ENCODE measurements at regions not wholly inside any gene's neighbourhood (a gene's known extent, or its start where the extent isn't known, plus 50 kb on each side); places are given as distances from the start of the nearest gene placed in this dataset.

GRCh38 chr5:155914766-155915165 is 412.2 kb upstream of the SGCD start:
- TF ChIP-seq, protein P1, sequence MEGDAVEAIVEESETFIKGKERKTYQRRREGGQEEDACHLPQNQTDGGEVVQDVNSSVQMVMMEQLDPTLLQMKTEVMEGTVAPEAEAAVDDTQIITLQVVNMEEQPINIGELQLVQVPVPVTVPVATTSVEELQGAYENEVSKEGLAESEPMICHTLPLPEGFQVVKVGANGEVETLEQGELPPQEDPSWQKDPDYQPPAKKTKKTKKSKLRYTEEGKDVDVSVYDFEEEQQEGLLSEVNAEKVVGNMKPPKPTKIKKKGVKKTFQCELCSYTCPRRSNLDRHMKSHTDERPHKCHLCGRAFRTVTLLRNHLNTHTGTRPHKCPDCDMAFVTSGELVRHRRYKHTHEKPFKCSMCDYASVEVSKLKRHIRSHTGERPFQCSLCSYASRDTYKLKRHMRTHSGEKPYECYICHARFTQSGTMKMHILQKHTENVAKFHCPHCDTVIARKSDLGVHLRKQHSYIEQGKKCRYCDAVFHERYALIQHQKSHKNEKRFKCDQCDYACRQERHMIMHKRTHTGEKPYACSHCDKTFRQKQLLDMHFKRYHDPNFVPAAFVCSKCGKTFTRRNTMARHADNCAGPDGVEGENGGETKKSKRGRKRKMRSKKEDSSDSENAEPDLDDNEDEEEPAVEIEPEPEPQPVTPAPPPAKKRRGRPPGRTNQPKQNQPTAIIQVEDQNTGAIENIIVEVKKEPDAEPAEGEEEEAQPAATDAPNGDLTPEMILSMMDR (IDR thresholded peaks at IDR 0.05): no peak
- TF ChIP-seq, protein P2, sequence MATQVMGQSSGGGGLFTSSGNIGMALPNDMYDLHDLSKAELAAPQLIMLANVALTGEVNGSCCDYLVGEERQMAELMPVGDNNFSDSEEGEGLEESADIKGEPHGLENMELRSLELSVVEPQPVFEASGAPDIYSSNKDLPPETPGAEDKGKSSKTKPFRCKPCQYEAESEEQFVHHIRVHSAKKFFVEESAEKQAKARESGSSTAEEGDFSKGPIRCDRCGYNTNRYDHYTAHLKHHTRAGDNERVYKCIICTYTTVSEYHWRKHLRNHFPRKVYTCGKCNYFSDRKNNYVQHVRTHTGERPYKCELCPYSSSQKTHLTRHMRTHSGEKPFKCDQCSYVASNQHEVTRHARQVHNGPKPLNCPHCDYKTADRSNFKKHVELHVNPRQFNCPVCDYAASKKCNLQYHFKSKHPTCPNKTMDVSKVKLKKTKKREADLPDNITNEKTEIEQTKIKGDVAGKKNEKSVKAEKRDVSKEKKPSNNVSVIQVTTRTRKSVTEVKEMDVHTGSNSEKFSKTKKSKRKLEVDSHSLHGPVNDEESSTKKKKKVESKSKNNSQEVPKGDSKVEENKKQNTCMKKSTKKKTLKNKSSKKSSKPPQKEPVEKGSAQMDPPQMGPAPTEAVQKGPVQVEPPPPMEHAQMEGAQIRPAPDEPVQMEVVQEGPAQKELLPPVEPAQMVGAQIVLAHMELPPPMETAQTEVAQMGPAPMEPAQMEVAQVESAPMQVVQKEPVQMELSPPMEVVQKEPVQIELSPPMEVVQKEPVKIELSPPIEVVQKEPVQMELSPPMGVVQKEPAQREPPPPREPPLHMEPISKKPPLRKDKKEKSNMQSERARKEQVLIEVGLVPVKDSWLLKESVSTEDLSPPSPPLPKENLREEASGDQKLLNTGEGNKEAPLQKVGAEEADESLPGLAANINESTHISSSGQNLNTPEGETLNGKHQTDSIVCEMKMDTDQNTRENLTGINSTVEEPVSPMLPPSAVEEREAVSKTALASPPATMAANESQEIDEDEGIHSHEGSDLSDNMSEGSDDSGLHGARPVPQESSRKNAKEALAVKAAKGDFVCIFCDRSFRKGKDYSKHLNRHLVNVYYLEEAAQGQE (IDR thresholded peaks at IDR 0.05; ENCODE audit: insufficient read depth in 1 of 2, low read depth in 2 of 2, low read length in 1 of 2): no peak
- TF ChIP-seq POLR2AphosphoS5 (IDR thresholded peaks at IDR 0.05; ENCODE audit: low read depth, low read length): no peak
